ENCODE measurements at regions not wholly inside any gene's neighbourhood (a gene's known extent, or its start where the extent isn't known, plus 50 kb on each side); places are given as distances from the start of the nearest gene placed in this dataset.

GRCh38 chr5:61252643-61252925 is 79.5 kb upstream of the ZSWIM6 start:
- TF ChIP-seq EZH2phosphoT487 (IDR thresholded peaks at IDR 0.05; ENCODE audit: low read depth) (no peak), CTCF (IDR thresholded peaks at IDR 0.05; ENCODE audit: low read depth, low read length) (no peak)
